OCI-LY3 (cell line): ENCODE measurements at regions not wholly inside any gene's neighbourhood (a gene's known extent, or its start where the extent isn't known, plus 50 kb on each side); places are given as distances from the start of the nearest gene placed in this dataset.

Source experiments
- H2AFZ ChIP-seq: fragments of 200-600, 300-600 bp; shearing (Covaris generic); 2 replicates; pipeline ENCODE4 v1.6.0; 2014; ENCODE audit warnings: antibody characterized with exemption, low read depth, low read length
- H3K27ac ChIP-seq: fragments of 200-600, 300-600 bp; sonication (generic); 2 replicates; pipeline ENCODE4 v1.5.1; 2014; ENCODE audit warnings: mild to moderate bottlenecking, low read length, moderate library complexity, mixed read lengths
- H3K27me3 ChIP-seq: fragments of 200-600, 300-600 bp; sonication (generic); 2 replicates; pipeline ENCODE4 v1.6.1; 2014; ENCODE audit warnings: low read depth, low read length, mixed read lengths
- H3K36me3 ChIP-seq: fragments of 200-600, 300-600 bp; sonication (generic); replicated peaks from 2 replicates; pipeline ENCODE3; 2014; ENCODE audit warnings: low read depth, low read length, mixed read lengths
- H3K4me1 ChIP-seq: fragments of 300-600, 200-600 bp; sonication (generic); 2 replicates; pipeline ENCODE4 v1.6.1; 2014; ENCODE audit warnings: low read length, mixed read lengths
- H3K4me2 ChIP-seq: fragments of 200-600, 300-600 bp; sonication (generic); 2 replicates; pipeline ENCODE4 v1.6.1; 2014; ENCODE audit warnings: low read length, mixed read lengths
- H3K4me3 ChIP-seq: fragments of 300-600, 200-600 bp; sonication (generic); 2 replicates; pipeline ENCODE4 v1.5.1; 2014; ENCODE audit warnings: antibody characterized with exemption, mild to moderate bottlenecking, low read length, moderate library complexity
- H3K79me2 ChIP-seq: fragments of 300-600, 200-600 bp; shearing (Covaris generic); 2 replicates; pipeline ENCODE4 v1.6.1; 2014; ENCODE audit warnings: mild to moderate bottlenecking, low read length, mixed read lengths
- H3K9ac ChIP-seq: fragments of 300-600, 200-600 bp; shearing (Covaris generic); 2 replicates; pipeline ENCODE4 v1.6.0; 2014; ENCODE audit warnings: mild to moderate bottlenecking, low read length, moderate library complexity
- H3K9me3 ChIP-seq: fragments of 200-600, 300-600 bp; shearing (Covaris generic); 2 replicates; pipeline ENCODE4 v1.6.1; 2014; ENCODE audit warnings: low read length, mixed read lengths; ENCODE audit not compliant: insufficient read depth
- H4K20me1 ChIP-seq: fragments of 200-600, 300-600 bp; sonication (generic); 2 replicates; pipeline ENCODE4 v1.6.1; 2016; ENCODE audit warnings: low read length, mixed read lengths; ENCODE audit not compliant: insufficient read depth
- CTCF ChIP-seq: fragments of 200-600, 300-600 bp; sonication (generic); IDR thresholded peaks from 2 replicates; pipeline ENCODE4 v1.5.1; 2014; ENCODE audit warnings: antibody characterized with exemption, low read length, low read depth
- EZH2phosphoT487 ChIP-seq: fragments of 200-600 bp; shearing (Covaris generic); IDR thresholded peaks from 2 replicates; pipeline ENCODE4 v1.6.1; 2018; ENCODE audit warnings: antibody characterized with exemption, mixed run types, low read depth

- Histone ChIP-seq H3K9ac (no peak overlapping the region), H3K36me3 (no peaks in the 10 kb centered on the region), H3K79me2 (no peaks in the 10 kb centered on the region), H3K4me1 (no peaks in the 10 kb centered on the region), H4K20me1 (no peaks in the 10 kb centered on the region), H3K4me3 (no peak overlapping the region), H3K9me3 (peaks cover 12% of the 10 kb centered on the region; the same call in 1 of the 2 replicates), H3K4me2 (no peak overlapping the region), H3K27ac (no peak overlapping the region), H3K27me3 (no peaks in the 10 kb centered on the region), H2AFZ (no peak overlapping the region)
- no peak for TF ChIP-seq EZH2phosphoT487
- no peak for TF ChIP-seq CTCF
Observed at GRCh38 chr2:37786854-37787253, 115.4 kb upstream of the CDC42EP3 start.

GRCh38 chr2:37788602-37789209 is 117.3 kb upstream of the CDC42EP3 start:
- H3K36me3 ChIP-seq: no peaks in the 10 kb centered on the region
- no peak overlapping the region for H3K4me3 ChIP-seq
- H3K4me2 ChIP-seq: no peak overlapping the region
- H3K27me3 ChIP-seq: no peaks in the 10 kb centered on the region
- H2AFZ ChIP-seq: no peak overlapping the region
- TF ChIP-seq CTCF (no peak), EZH2phosphoT487 (no peak)
- no peak overlapping the region for H3K9ac ChIP-seq
- H3K4me1 ChIP-seq: no peaks in the 10 kb centered on the region
- H3K9me3 ChIP-seq: peaks cover 12% of the 10 kb centered on the region; the same call in 1 of the 2 replicates
- H3K79me2 ChIP-seq: no peaks in the 10 kb centered on the region
- H4K20me1 ChIP-seq: no peaks in the 10 kb centered on the region
- no peak overlapping the region for H3K27ac ChIP-seq

GRCh38 chr2:37790019-37790418 is 118.6 kb upstream of the CDC42EP3 start:
- H3K4me1 ChIP-seq: no peaks in the 10 kb centered on the region
- H3K27me3 ChIP-seq: no peaks in the 10 kb centered on the region
- no peak overlapping the region for H2AFZ ChIP-seq
- H3K9ac ChIP-seq: no peak overlapping the region
- TF ChIP-seq EZH2phosphoT487 (no peak), CTCF (no peak)
- H3K4me2 ChIP-seq: no peak overlapping the region
- no peaks in the 10 kb centered on the region for H3K36me3 ChIP-seq
- H3K79me2 ChIP-seq: no peaks in the 10 kb centered on the region
- no peaks in the 10 kb centered on the region for H4K20me1 ChIP-seq
- H3K9me3 ChIP-seq: peaks cover 12% of the 10 kb centered on the region; the same call in 1 of the 2 replicates
- H3K4me3 ChIP-seq: no peak overlapping the region
- H3K27ac ChIP-seq: no peak overlapping the region

GRCh38 chr2:37790462-37790861 is 119.0 kb upstream of the CDC42EP3 start:
- H3K4me1 ChIP-seq: no peaks in the 10 kb centered on the region
- no peak overlapping the region for H3K27ac ChIP-seq
- H3K79me2 ChIP-seq: no peaks in the 10 kb centered on the region
- H3K4me3 ChIP-seq: no peak overlapping the region
- no peak overlapping the region for H3K9ac ChIP-seq
- H3K27me3 ChIP-seq: no peaks in the 10 kb centered on the region
- no peaks in the 10 kb centered on the region for H3K36me3 ChIP-seq
- no peak overlapping the region for H3K4me2 ChIP-seq
- no peaks in the 10 kb centered on the region for H4K20me1 ChIP-seq
- TF ChIP-seq CTCF (no peak), EZH2phosphoT487 (no peak)
- H2AFZ ChIP-seq: no peak overlapping the region
- H3K9me3 ChIP-seq: peaks cover 12% of the 10 kb centered on the region; the same call in 1 of the 2 replicates
